NCI-H1092 treated with DMSO at 0.1 percent for 48 hours (cell line): ENCODE measurements at regions not wholly inside any gene's neighbourhood (a gene's known extent, or its start where the extent isn't known, plus 50 kb on each side); places are given as distances from the start of the nearest gene placed in this dataset.
"Not testable (repeated sequence)": the region's sequence is repeated elsewhere in the genome, so short reads cannot be mapped to it uniquely, and the experiment has no call there.

Experiments
- DNase-seq: peaks from one replicate; lab custom pipeline; 2025; lab: John Stamatoyannopoulos, UW

- DNase-seq: no peak
Observed at GRCh38 chr18:49731860-49732311, 81.4 kb downstream of the ACAA2 start.

GRCh38 chr18:49731421-49731841 is 81.9 kb downstream of the ACAA2 start:
- DNase-seq: no peak

GRCh38 chr18:49730951-49731391 is 82.4 kb downstream of the ACAA2 start:
- DNase-seq: no peak

GRCh38 chr18:49728542-49728941 is 84.8 kb downstream of the ACAA2 start:
- DNase-seq: peak; percentile 44

- DNase-seq: no peak
Observed at GRCh38 chr18:49727816-49728215, 85.5 kb downstream of the ACAA2 start.

- no peak for DNase-seq
Observed at GRCh38 chr18:49726675-49726963, 86.7 kb downstream of the ACAA2 start.

GRCh38 chr18:49725809-49726674 is 87.3 kb downstream of the ACAA2 start:
- DNase-seq: no peak

GRCh38 chr18:49723648-49724180 is 89.6 kb downstream of the ACAA2 start:
- DNase-seq: no peak

- DNase-seq: no peak
Observed at GRCh38 chr18:49722477-49722876, 90.9 kb downstream of the ACAA2 start.

- no peak for DNase-seq
Observed at GRCh38 chr18:49721981-49722380, 91.4 kb downstream of the ACAA2 start.

- DNase-seq: not testable (repeated sequence)
Observed at GRCh38 chr18:49720944-49721343, 92.4 kb downstream of the ACAA2 start.

GRCh38 chr18:49717617-49718016 is 95.7 kb downstream of the ACAA2 start:
- no peak for DNase-seq

GRCh38 chr18:49716035-49716434 is 97.3 kb downstream of the ACAA2 start:
- DNase-seq: no peak

GRCh38 chr18:49709347-49709690 is 104.0 kb downstream of the ACAA2 start:
- DNase-seq: no peak

- DNase-seq: no peak
Observed at GRCh38 chr18:49708662-49709346, 104.5 kb downstream of the ACAA2 start.

- DNase-seq: no peak
Observed at GRCh38 chr18:49707599-49707998, 105.7 kb downstream of the ACAA2 start.

- no peak for DNase-seq
Observed at GRCh38 chr18:49704334-49704733, 109.0 kb downstream of the ACAA2 start.

GRCh38 chr18:49701190-49701589 is 112.1 kb downstream of the ACAA2 start:
- no peak for DNase-seq

GRCh38 chr18:49699303-49699702 is 114.0 kb downstream of the ACAA2 start:
- DNase-seq: no peak

- no peak for DNase-seq
Observed at GRCh38 chr18:49698525-49699025, 114.8 kb downstream of the ACAA2 start.

- DNase-seq: no peak
Observed at GRCh38 chr18:49697757-49698524, 115.4 kb downstream of the ACAA2 start.

GRCh38 chr18:49697049-49697448 is 116.3 kb downstream of the ACAA2 start:
- DNase-seq: no peak
